ENCODE measurements at regions not wholly inside any gene's neighbourhood (a gene's known extent, or its start where the extent isn't known, plus 50 kb on each side); places are given as distances from the start of the nearest gene placed in this dataset.

GRCh38 chr3:72115307-72115706 is 330.4 kb upstream of the PROK2 start:
- H4K20me1 ChIP-seq (ENCODE audit: control insufficient read depth, insufficient read depth, insufficient read length) = no peaks in the 10 kb centered on the region

More at GRCh38 chr3:72115307-72115706, 330.4 kb upstream of the PROK2 start:
- no peaks in the 10 kb centered on the region for H3K79me1 ChIP-seq (ENCODE audit: insufficient read depth, low read depth, low read length, poor library complexity, severe bottlenecking)
- Mint-ChIP-seq H3K9me3 (no peaks in the 10 kb centered on the region; a peak in 1 of 5 replicates), H3K4me1 (peaks cover 5 to 6% of the 10 kb centered on the region in 2 experiments), H3K27ac (no peak overlapping the region; a peak in 1 of 7 replicates), H3K4me3 (no peak overlapping the region), H3K36me3 (ENCODE audit: insufficient read depth in 1 of 3, low read depth in 3 of 3) (no peaks in the 10 kb centered on the region; a peak in 1 of 7 replicates), H3K27me3 (ENCODE audit: low read depth) (no peaks in the 10 kb centered on the region; the same call in 1 of the 2 replicates)
- no peak overlapping the region for H2BK5ac ChIP-seq (ENCODE audit: insufficient read length, low read length)
- H3K27ac ChIP-seq (ENCODE audit: insufficient read length, low read depth, low read length) = no peak overlapping the region
- no peaks in the 10 kb centered on the region for H3K4me1 ChIP-seq (ENCODE audit: insufficient read depth, low read length)
- no CpG with 5 or more reads among the region's 6 CpGs for WGBS (ENCODE audit: extremely low coverage, insufficient read length, low lambda C conversion rate)
- no peak overlapping the region for H3K4ac ChIP-seq (ENCODE audit: low read depth, low read length)
- no peaks in the 10 kb centered on the region for H3K9me3 ChIP-seq (ENCODE audit: control insufficient read depth, low read depth, low read length)
- H3K23me2 ChIP-seq (ENCODE audit: insufficient read length, low read depth, low read length, poor library complexity, severe bottlenecking) = no peaks in the 10 kb centered on the region
- H3K23ac ChIP-seq (ENCODE audit: insufficient read length, low read depth, low read length) = no peak overlapping the region
- no peak overlapping the region for H2BK15ac ChIP-seq (ENCODE audit: low read depth, low read length)
- no peak for DNase-seq
- no peak overlapping the region for H3K18ac ChIP-seq (ENCODE audit: insufficient read length, low read depth, low read length)
- no peak overlapping the region for H3K4me2 ChIP-seq (ENCODE audit: insufficient read depth, insufficient read length, low read length)
- H3K9ac ChIP-seq (ENCODE audit: extremely low read depth, insufficient read length, low read length) = no peak overlapping the region
- no peak overlapping the region for H3K14ac ChIP-seq (ENCODE audit: insufficient read depth, low read length)
- no peak overlapping the region for H2BK12ac ChIP-seq (ENCODE audit: insufficient read length, low read depth, low read length)
- H4K5ac ChIP-seq (ENCODE audit: insufficient read length, low read depth, low read length) = no peak overlapping the region
- H3K79me2 ChIP-seq (ENCODE audit: insufficient read depth, low read length) = no peaks in the 10 kb centered on the region
- H3T11ph ChIP-seq (ENCODE audit: low read length) = no peak overlapping the region
- H2AK5ac ChIP-seq (ENCODE audit: insufficient read length, low read length) = no peak overlapping the region
- no peak overlapping the region for H3K56ac ChIP-seq (ENCODE audit: insufficient read length, low read depth, low read length)
- no peak overlapping the region for H2BK20ac ChIP-seq (ENCODE audit: low read depth, low read length, poor library complexity, severe bottlenecking)
- no peak overlapping the region for H2BK120ac ChIP-seq (ENCODE audit: low read depth, low read length, poor library complexity, severe bottlenecking)
- no peak for TF ChIP-seq CTCF (conservative IDR thresholded peaks at IDR 0.05)
- H3K27me3 ChIP-seq (ENCODE audit: insufficient read depth, low read length) = no peaks in the 10 kb centered on the region
- no peak overlapping the region for H4K8ac ChIP-seq (replicated peaks; ENCODE audit: insufficient read length, low read depth, low read length)
- no peak overlapping the region for H4K91ac ChIP-seq (ENCODE audit: insufficient read length, low read depth, low read length)
- H2AFZ ChIP-seq (ENCODE audit: low read length) = no peak overlapping the region

Data from H9 (cell line).